ENCODE measurements at regions not wholly inside any gene's neighbourhood (a gene's known extent, or its start where the extent isn't known, plus 50 kb on each side); places are given as distances from the start of the nearest gene placed in this dataset.

DNA sequence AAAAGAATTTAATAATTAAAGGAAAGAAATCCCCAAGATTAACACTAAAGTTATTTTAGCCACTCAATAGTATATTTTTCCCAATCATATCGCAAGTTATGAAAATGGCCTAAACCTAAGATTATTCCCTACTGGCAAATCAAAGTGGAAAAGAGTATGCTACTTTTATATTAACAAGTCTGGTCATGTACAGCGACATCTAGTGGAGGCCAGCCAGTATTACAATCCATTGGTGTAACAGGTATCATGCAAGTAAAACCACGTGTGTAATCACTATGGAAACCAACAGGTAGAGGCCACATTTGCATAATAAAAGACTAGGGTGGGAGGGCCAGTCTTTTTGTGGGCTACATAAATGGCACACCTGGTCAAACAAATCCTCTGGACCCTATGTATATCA is 976.4 kb upstream of the CDH9 start:
- H3K27me3 Mint-ChIP-seq (ENCODE audit: low read depth), result no peaks in the 10 kb centered on the region
- peaks cover 16% of the 10 kb centered on the region for H3K36me3 Mint-ChIP-seq (ENCODE audit: low read depth)
- H3K9me3 Mint-ChIP-seq, result peaks cover 70% of the 10 kb centered on the region
- H3K4me3 Mint-ChIP-seq, result no peak overlapping the region
- no peaks in the 10 kb centered on the region for H3K4me1 Mint-ChIP-seq
- no peak overlapping the region for H3K27ac Mint-ChIP-seq
- TF ChIP-seq, protein P1, sequence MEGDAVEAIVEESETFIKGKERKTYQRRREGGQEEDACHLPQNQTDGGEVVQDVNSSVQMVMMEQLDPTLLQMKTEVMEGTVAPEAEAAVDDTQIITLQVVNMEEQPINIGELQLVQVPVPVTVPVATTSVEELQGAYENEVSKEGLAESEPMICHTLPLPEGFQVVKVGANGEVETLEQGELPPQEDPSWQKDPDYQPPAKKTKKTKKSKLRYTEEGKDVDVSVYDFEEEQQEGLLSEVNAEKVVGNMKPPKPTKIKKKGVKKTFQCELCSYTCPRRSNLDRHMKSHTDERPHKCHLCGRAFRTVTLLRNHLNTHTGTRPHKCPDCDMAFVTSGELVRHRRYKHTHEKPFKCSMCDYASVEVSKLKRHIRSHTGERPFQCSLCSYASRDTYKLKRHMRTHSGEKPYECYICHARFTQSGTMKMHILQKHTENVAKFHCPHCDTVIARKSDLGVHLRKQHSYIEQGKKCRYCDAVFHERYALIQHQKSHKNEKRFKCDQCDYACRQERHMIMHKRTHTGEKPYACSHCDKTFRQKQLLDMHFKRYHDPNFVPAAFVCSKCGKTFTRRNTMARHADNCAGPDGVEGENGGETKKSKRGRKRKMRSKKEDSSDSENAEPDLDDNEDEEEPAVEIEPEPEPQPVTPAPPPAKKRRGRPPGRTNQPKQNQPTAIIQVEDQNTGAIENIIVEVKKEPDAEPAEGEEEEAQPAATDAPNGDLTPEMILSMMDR (IDR thresholded peaks at IDR 0.05; ENCODE audit: unreplicated experiment in 3 of 3), result no peak

DNA sequence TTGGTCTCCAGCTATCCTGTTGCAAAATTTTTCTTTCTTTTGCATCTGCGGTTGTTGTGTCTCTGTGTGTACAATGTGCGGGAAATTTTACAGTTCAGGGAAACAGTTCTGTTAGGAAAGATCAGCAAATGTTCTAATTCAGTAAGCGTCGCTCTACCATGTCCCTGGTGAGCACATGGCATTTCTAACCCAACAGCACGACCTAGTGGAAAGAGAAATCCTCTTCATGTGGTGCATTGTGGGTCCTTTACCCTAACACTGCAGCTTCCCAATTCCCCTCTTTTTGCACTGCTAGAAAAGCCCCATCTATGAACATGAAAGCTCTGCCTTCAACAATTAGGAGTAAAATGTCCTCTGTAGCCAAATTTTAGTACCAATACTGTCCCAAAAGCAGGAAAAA is 974.2 kb upstream of the CDH9 start:
- peaks cover 66% of the 10 kb centered on the region for H3K9me3 Mint-ChIP-seq
- TF ChIP-seq, protein P1 (IDR thresholded peaks at IDR 0.05; ENCODE audit: unreplicated experiment in 3 of 3), result no peak
- H3K4me3 Mint-ChIP-seq, result no peak overlapping the region
- no peaks in the 10 kb centered on the region for H3K27me3 Mint-ChIP-seq (ENCODE audit: low read depth)
- no peak overlapping the region for H3K27ac Mint-ChIP-seq
- peaks cover 16% of the 10 kb centered on the region for H3K36me3 Mint-ChIP-seq (ENCODE audit: low read depth)
- no peaks in the 10 kb centered on the region for H3K4me1 Mint-ChIP-seq

DNA sequence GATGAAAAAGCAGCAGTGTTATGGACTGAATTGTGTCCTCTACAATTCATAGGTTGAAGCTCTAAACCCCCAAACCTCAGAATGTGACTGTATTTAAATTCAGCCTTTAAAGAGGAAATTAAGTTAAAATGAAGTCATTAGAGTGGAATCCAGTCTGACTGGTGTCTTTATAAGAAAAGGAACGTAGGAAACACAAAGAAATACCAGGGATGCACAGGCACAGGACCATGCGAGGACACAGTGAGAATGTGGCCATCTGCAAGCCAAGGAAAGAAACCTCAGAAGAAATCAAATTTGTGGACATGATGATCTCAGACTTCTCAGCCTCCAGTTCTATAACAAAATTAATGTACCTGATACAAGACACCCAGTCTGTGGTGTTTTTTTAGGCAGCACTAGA is 971.2 kb upstream of the CDH9 start:
- TF ChIP-seq, protein P1 (IDR thresholded peaks at IDR 0.05; ENCODE audit: unreplicated experiment in 3 of 3), result no peak
- H3K27me3 Mint-ChIP-seq (ENCODE audit: low read depth), result no peaks in the 10 kb centered on the region
- no peak overlapping the region for H3K4me3 Mint-ChIP-seq
- peaks cover 55% of the 10 kb centered on the region for H3K9me3 Mint-ChIP-seq
- no peaks in the 10 kb centered on the region for H3K4me1 Mint-ChIP-seq
- peaks cover 15% of the 10 kb centered on the region for H3K36me3 Mint-ChIP-seq (ENCODE audit: low read depth)
- H3K27ac Mint-ChIP-seq, result no peak overlapping the region

DNA sequence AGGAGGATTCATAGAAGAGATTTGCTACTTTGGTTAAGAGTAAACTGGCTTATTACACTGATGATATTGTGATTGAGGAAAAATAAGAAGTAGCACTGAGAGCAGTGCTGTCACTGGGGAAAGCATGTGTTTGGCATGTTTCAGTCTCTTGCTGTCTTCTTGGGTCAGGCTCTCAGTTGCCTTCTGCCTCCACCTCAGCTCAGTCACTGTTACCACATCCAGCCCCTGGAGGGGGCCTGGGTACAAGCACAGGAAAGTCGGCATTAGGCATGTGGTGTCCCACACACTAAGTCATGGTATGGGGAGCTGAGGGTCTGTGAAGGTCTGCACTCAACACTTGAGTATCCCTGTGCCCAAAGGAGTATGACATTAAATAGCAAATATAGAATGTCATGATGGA is 958.3 kb upstream of the CDH9 start:
- H3K27ac Mint-ChIP-seq, result peak overlapping the region; percentile 63 to 82 (median 80)
- TF ChIP-seq, protein P1 (IDR thresholded peaks at IDR 0.05; ENCODE audit: unreplicated experiment in 3 of 3), result no peak
- H3K9me3 Mint-ChIP-seq, result peaks cover 3% of the 10 kb centered on the region
- H3K36me3 Mint-ChIP-seq (ENCODE audit: low read depth), result no peaks in the 10 kb centered on the region
- no peak overlapping the region for H3K4me3 Mint-ChIP-seq
- H3K4me1 Mint-ChIP-seq, result peaks cover 7% of the 10 kb centered on the region
- H3K27me3 Mint-ChIP-seq (ENCODE audit: low read depth), result no peaks in the 10 kb centered on the region

DNA sequence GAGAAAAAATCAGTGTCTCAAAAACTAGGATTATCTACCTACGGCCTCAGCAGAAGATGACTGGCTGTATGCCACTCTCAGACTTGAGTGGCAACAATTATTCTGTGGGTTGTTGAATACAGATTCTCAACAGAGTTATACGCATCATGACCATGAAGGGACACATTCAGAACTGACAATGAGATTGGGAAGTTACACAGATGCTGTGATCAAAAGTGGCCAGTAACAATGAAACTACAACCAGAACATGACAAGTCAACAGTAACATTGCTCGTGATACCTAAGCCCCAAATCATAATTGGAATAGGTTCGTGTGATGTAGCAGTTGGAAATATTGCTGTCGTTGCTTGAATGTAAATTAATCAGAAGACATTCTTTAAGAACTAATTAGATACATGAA is 957.5 kb upstream of the CDH9 start:
- TF ChIP-seq, protein P1 (IDR thresholded peaks at IDR 0.05; ENCODE audit: unreplicated experiment in 3 of 3), result no peak
- peak overlapping the region; percentile 63 to 82 (median 80) for H3K27ac Mint-ChIP-seq
- no peaks in the 10 kb centered on the region for H3K36me3 Mint-ChIP-seq (ENCODE audit: low read depth)
- no peak overlapping the region for H3K4me3 Mint-ChIP-seq
- no peaks in the 10 kb centered on the region for H3K27me3 Mint-ChIP-seq (ENCODE audit: low read depth)
- H3K9me3 Mint-ChIP-seq, result peaks cover 3% of the 10 kb centered on the region
- H3K4me1 Mint-ChIP-seq, result peaks cover 7% of the 10 kb centered on the region

DNA sequence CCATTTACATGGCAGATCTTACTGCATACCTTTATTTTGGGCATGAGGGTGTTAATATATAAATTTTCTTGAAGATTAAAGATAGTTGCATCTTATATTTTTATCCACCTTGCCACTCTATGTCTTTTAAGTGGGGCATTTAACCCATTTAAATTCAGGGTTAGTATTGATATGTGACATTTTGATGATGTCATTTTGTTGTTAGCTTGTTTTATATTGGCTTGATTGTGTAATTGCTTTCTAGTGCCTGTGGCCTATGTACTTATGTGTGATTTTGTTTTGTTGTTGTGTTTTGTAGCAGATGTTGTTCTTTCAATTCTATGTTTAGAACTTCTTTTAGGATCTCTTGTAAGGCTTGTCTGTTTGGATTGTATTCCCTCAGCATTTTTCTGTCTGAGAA is 939.9 kb upstream of the CDH9 start:
- H3K36me3 Mint-ChIP-seq (ENCODE audit: low read depth), result no peaks in the 10 kb centered on the region
- TF ChIP-seq, protein P1 (IDR thresholded peaks at IDR 0.05; ENCODE audit: unreplicated experiment in 3 of 3), result no peak
- H3K4me1 Mint-ChIP-seq, result no peaks in the 10 kb centered on the region
- no peak overlapping the region for H3K27ac Mint-ChIP-seq
- H3K27me3 Mint-ChIP-seq (ENCODE audit: low read depth), result no peaks in the 10 kb centered on the region
- peaks cover 21% of the 10 kb centered on the region for H3K9me3 Mint-ChIP-seq
- H3K4me3 Mint-ChIP-seq, result no peak overlapping the region

All from nephron (organoid).